ENCODE measurements at regions not wholly inside any gene's neighbourhood (a gene's known extent, or its start where the extent isn't known, plus 50 kb on each side); places are given as distances from the start of the nearest gene placed in this dataset.

DNA sequence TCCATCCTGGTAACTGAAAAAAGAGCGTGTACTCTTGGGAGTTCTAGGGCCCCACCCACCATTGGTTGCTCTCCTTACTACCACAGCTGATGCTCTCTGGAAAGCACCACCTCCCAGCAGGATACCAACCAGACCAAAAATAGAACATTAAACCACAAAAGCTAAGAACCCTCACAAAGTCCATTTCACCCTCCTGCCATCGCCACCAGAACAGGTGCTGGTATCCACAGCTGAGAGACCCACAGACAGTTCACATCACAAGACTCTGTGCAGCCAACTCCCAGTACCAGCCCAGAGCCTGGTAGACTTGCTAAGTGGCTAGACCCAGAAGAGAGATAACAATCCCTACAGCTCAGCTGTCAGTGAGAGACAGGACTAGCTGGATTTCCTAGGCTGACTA, 240.6 kb downstream of the PABPC4L start:
- DNase-seq (ENCODE audit: low read depth): no peak
- no peak overlapping the region for H3K4me3 ChIP-seq (ENCODE audit: low read depth, low read length)
- no peak for TF ChIP-seq CTCF (IDR thresholded peaks at IDR 0.05; ENCODE audit: low read depth, low read length, missing control alignments)

DNA sequence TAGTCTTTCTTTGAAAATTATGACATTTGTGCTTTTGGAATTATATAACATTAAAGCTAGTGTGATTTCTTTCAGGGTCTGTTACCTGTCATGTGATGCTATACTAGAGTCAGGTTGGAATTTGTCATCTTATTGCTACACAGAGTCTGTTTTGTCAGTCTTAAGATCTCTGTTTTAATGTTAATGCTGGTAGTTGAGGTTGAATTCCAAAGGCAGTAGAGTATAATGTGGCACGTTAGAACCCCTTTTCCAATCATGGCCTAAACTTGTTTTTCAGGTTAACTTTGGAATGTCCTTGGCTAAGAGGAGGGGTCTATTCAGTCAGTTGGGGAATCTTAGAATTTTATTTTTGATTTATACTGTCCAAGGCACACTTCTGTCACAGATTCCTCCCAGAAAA, 258.5 kb downstream of the PABPC4L start:
- no peak for DNase-seq (ENCODE audit: low read depth)
- TF ChIP-seq CTCF (IDR thresholded peaks at IDR 0.05; ENCODE audit: low read depth, low read length, missing control alignments): no peak
- H3K4me3 ChIP-seq (ENCODE audit: low read depth, low read length): no peak overlapping the region

- no peak for DNase-seq (ENCODE audit: low read depth)
Measured at GRCh38 chr4:133938061-133938460, 263.5 kb downstream of the PABPC4L start.

DNA sequence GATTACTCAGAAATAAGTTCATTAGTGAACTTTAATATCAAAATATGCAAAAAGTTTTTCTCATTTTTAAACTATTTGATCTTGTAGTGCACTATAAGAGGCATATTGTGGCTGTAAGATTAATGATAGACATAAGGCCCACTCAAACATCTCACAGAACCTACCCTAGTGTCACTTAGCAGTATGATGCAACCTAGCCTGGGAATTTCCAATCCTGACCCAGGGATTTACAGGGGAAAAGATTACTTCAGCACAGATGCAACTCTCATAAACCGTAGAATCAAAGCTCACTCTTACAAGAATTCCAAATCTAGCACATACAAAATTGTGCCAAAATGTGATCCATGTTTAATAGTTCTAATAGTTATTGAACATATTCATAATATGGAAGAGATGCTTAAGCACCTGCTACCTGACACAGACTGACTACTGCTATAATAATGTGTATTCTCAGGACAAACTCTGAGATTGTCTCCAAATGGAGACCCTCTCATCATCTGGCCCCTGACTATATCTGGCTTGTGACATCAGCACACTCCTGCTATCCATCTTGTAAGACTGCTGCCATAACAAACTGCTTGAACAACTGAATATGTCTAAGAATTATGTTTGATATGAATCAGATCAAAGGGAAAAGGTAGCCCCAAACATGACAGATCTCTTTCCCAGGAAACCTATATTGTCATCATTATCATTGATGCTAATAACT, 271.9 kb downstream of the PABPC4L start:
- no peak for TF ChIP-seq CTCF (IDR thresholded peaks at IDR 0.05; ENCODE audit: low read depth, low read length, missing control alignments)
- DNase-seq (ENCODE audit: low read depth): no peak

More at GRCh38 chr4:133938061-133938460, 263.5 kb downstream of the PABPC4L start:
- no peak overlapping the region for H3K4me3 ChIP-seq (ENCODE audit: low read depth, low read length)
- no peak for TF ChIP-seq CTCF (IDR thresholded peaks at IDR 0.05; ENCODE audit: low read depth, low read length, missing control alignments)

DNA sequence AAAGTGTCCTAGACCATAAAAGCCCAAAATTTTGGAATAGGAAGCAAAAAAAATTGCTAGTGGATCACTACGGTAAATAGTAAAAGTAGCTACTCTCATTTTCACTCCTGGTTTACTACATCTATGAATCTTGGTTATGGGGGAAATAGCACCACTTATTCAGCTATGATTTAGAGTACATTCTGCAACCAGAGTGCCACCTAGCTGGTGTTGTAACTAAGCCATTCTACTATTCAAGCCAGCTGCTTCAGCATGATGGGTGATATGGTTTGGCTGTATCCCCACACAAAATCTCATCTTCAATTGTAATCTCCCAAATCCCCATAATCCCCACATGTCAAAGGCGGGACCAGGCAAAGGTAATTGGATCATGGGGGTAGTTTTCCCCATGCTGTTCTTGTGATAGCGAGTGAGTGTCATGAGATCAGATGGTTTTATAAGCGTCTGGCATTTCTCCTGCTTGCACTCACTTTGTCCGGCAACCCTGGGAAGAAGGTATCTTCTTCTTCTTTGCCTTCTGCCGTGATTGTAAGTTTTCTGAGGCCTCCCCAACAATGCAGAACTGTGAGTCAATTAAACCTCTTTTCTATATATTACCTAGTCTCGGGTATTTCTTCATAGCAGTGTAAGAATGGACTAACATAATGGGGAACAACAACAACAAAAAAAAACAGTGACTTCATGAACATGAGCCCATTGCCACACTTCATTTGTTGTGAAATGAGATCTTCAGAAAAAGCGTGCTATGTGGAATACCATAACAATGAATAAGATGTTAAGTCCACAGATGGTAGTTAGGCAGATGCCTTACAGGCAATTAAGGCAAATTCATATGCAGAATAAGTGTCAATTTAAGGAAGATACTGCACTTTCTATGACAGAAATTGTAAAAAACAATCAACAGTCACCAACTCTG, 280.1 kb downstream of the PABPC4L start:
- no peak for DNase-seq (ENCODE audit: low read depth)
- H3K4me3 ChIP-seq (ENCODE audit: low read depth, low read length): no peak overlapping the region
- TF ChIP-seq CTCF (IDR thresholded peaks at IDR 0.05; ENCODE audit: low read depth, low read length, missing control alignments): no peak

More for the DNA sequence above, 271.9 kb downstream of the PABPC4L start:
- no peak overlapping the region for H3K4me3 ChIP-seq (ENCODE audit: low read depth, low read length)

GRCh38 chr4:133920236-133920635, 281.4 kb downstream of the PABPC4L start:
- DNase-seq (ENCODE audit: low read depth): no peak
- no peak for TF ChIP-seq CTCF (IDR thresholded peaks at IDR 0.05; ENCODE audit: low read depth, low read length, missing control alignments)

More at GRCh38 chr4:133920236-133920635, 281.4 kb downstream of the PABPC4L start:
- H3K4me3 ChIP-seq (ENCODE audit: low read depth, low read length): no peak overlapping the region
